GM18907 (cell line): ENCODE measurements at regions not wholly inside any gene's neighbourhood (a gene's known extent, or its start where the extent isn't known, plus 50 kb on each side); places are given as distances from the start of the nearest gene placed in this dataset.

Experiments
- ATAC-seq: cut with Tn5 transposase; IDR thresholded peaks from one replicate; pipeline ENCODE4 v1.9.1; 2021; ENCODE audit warnings: mild to moderate bottlenecking, moderate library complexity; ENCODE audit not compliant: unreplicated experiment

DNA sequence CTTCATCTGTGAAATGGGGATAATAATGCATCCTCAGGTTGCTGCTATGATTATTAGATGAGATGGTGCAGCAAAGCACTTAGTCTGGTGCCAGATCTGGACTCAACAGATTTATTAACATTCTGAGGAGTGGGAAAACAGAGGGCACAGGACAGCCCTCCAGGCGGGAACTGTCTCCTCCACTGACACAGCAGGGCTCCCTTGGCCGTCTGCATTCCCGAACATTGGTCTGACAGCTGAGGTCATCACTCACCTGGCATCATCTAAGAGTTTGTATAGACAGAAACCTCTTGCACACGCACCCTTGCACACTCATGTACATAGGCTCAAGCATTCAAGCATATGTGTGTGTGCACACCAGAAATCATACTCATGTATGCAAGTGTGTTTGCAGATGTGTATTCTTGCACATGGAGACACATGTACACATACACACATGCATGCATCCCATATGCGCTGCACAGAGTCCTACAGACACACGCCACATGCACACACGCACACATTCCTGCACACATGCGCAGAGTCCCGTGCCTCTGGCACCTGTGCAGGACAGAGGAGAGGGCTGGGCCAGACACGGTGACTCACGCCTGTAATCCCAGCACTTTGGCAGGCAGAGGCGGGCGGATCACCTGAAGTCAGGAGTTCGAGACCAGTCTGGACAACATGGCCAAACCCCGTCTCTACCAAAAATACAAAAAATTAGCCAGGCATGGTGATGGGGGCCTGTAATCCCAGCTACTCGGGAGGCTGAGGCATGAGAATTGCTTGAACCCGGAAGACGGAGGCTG, 173.3 kb upstream of the GLI2 start:
- ATAC-seq, result no peak

DNA sequence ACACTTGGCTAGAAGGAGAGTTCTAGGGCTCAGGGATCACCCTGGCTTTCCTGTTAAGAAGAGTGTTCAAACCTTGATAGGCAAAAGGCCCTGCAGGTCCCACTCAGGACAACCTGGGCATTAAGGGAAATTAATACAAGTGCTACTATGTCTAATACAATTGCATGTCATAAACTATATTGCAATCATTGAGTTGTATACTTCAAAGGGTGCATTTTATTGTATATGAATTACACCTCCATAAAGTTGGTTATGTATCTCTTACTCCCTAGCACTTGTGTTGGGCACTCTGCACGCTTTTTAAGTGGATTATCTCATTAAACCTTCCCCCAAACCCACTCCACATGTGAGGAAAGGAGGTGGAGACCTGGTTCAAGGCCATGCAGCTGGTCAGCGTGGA, 172.1 kb upstream of the GLI2 start:
- no peak for ATAC-seq

DNA sequence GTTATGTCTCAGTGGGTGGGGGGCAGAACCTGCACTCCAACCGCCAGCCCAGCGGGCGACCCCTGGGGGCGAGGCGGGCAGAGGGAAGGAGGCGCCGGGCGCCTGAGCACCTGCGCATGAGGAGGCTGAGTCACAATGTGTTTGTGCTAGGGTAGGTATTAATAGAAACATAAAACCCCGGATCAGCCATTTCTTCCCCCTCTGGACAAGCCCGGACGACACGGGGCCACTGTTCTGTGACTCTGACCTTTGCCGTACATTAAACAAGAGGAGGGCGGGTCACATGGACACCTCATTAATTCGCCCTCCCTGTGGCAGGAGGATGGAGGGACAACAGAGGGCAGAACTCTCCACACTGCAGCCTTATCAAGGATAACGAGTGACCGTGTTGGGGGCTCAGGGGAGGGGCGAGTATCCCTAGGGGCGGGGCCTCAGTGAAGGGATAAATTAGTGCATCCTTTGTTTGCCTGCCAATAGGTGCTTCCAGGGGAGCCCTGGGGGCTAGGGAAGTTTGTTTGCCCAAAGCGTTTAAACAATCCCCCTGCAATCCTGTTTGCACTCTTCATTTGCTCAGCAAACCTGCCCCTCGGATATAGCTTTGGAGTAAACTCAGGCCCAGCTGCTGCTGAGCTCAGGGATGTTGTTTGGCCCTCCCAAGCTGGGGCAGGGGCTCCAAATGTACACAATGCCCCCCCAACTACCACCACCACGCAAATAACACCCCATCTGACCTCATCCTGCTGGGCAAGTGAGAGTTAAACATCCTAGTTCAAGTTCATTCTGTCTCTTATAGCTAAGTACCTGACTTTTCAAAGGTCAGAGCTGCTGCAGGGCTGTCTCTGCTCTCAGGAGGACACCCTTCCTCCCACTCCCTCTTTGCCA, 171.2 kb upstream of the GLI2 start:
- no peak for ATAC-seq

DNA sequence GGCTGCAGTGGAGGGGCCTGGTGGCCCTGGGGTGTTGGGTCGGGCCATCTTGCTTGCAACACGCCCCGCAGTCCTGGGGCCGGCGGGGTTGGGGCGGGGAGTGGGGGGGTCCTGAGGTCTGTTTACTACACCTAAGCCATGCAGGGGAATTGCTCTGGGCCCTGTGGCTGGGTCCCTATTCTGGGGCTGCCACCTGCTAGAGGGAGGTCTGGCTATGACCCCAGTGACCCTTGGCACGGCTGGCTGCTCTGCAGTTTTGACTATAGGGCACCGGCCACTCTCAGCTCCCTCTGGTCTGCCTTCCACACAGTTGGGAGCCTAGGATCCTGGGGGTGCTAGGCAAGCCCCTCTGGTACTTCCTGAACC, 170.6 kb upstream of the GLI2 start:
- no peak for ATAC-seq

DNA sequence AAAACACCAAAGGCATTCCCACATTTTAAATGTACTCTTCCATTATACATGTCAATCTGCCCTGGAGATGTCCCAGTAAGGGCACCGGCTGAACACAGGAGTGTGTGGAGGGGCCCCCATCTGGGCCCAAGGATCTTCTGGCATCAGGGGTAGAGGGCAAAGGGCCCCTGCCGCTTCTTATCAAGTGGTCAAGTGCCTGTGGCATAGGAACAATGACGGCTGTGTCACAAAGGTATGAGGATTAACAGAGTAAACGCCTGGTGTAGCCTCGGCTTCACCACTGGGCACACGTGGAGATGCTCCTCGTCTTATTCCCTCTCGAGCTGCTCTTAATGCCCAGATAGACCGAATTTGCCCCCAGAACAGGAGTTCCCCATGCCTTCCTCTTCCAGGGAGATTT, 169.7 kb upstream of the GLI2 start:
- no peak for ATAC-seq

DNA sequence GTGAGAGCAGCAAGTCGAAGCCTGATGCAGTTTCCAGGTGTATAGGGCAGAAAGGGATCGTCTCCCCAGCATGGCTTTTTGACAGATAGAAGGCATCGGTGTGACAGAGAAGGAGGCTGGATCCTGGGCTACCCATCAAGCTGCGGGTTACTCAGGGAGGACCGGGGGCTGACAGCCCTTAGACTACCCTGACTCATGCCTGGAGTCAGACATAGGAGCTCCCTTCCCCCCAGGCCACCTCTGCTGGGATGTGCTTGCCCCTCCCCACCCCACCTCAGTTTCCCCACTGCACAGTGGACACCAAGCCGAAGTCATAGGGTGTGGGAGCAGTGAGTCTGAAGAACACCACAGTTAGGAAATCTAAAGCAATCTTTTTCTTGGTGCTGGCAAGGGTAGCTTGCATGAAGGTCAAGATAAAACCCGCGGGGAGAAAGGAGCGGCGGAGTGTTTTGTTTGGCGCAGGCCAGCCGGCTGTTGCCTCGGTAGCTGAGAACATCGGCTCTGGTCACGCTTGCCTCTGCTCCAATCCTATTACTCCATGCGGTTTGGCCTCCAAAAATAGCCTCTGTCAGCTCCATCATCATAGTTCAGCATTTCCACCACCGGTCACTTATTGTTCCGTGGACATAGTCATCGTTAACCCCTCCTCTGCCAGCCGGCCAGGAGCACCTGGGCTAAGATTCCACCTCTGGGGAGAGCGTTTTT, 169.2 kb upstream of the GLI2 start:
- ATAC-seq, result no peak

DNA sequence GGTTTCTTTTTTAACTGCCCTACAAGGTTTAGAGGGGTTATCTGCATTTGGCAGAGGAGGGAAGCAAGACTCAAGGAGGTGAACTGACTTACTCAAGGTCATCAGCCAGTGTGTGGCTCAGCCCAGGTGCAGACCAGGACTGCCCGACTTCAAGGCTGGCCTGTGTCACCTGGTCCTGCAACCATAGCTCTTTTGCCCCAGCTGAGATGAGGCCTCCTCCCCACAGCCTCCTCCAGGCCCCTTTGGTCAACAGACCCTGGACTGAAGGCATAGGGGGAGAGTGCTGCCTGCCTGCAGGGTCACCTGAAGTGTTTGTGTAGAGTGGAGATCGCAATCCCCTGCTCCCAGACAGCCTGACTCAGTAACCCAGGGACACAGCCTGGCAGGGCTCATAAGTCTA, 168.5 kb upstream of the GLI2 start:
- ATAC-seq, result no peak

DNA sequence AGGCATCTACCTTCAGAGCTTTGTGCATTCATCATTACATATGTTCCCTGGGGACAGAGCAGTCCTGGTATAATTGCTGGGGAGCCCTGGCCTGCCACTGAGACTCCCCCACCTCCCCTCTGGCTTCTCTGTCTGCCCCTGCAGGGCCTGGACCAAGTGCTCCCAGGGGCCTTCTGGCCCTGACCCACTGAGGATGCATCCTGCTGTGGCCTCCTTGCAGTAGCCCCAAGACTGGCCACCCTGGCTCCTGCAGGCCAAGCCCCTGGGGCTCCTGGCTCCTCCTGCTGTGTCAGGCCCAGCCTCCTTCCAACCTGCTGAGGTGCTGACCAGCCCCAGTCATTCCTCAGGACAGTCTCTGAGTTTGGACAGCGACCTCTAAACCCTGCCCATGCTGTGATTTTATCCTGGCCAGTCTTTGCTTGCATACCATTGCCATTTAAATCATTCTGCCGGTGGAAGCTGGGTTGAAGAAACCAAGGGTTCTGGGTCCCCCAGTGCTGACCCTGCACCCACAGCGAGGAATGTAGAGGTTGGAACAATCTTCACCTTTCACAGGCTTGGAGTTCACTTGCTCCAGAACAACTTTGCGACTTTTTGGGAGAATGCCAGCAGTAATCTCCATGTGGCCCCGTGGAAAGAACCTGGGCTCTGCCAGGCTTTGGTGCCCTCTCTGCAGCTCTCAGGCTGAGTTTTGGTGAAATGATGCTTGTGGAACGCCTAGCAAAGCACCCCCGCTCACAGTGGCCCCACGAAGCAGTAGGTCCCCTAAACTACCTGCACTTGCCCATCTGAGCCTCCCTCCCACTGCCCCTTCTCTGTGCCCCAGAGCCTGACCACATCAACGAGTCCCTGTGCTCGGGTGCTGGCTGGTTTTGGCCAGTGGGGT, 167.3 kb upstream of the GLI2 start:
- ATAC-seq, result no peak

DNA sequence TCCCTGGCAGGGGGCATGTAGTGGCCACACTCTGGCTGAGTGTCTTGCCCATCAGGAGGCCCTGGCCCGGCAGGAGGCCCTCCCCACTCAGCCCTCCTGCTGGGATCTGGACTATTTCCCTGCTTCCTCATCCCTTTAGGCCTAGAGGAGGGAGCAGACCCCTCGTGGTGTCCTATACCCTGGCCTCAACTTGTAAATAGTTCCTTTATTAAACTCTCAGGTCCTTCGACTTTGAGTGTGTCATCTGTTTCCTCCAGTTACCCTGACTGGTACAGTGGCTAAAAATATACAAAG, 166.7 kb upstream of the GLI2 start:
- ATAC-seq, result no peak

DNA sequence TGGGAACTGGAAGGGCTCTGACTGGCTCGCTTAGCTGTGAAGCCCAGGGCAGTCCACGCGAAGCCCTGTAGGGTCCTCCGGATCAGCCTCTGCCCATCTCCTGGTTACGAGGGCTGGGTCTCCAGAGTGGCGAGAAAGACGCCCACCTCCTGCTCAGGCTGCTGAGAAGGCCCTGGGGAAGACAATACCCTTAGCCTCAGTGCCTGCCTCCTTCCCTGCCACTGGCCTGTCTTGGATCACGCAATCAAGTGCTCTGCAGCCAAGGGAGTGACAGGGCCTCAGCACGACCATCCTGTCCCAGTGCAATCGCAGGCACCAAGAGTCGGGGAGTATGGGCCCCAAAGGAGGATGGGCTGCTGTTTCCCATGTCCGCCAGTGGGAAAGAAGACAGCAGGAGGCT, 165.7 kb upstream of the GLI2 start:
- no peak for ATAC-seq

DNA sequence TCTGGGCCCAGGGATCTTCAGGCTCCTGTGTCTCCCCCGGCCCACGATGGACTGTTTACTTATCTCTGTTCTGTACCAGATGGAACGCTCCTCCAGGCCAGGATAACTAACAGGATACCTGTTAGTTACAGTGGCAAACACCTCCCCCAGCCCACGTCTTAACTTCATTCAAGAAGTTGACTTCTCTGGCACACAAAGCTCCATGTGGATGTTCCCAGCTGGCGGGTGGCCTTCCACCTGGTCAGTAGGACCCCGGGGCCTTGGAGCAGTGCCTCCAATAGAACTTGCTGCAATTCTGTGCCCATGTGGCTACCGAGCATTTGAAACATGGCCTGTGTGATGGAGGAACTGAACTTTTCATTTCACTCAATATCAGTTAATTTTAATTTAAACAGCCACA, 165.1 kb upstream of the GLI2 start:
- no peak for ATAC-seq

DNA sequence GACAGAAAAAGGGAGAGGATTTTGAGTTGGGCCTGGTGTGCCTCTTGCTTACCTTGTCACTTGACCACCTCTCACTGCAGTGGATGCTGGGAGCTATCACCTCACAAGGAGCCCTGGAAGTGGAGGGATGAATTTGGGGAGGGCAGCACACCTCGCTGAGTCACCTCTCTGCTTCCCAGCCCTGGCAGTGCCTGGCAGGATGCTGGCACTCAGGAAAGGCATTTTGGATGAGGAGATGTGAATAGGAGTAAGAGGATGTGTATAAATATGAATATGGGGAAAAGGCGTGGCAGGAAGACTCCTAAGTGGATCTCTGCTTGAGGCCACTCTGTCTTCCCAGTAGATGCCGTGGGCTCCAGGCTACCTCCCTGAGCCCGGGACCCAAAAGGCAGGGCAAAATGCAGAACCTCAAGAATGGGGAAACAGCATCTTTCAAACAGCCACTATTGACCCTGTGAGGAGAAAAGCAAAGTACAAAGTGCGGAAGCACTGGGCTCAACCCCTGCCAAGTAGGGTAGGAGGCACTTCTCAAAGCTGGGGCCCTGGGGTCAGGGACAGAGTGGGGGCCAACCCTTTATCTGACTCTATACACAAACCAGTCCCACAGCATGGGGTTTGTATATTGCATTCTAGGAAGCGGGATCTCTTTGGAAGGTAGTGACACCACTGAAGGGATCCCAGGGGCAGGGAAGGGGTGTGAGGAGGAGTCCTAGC, 164.5 kb upstream of the GLI2 start:
- ATAC-seq, result no peak

DNA sequence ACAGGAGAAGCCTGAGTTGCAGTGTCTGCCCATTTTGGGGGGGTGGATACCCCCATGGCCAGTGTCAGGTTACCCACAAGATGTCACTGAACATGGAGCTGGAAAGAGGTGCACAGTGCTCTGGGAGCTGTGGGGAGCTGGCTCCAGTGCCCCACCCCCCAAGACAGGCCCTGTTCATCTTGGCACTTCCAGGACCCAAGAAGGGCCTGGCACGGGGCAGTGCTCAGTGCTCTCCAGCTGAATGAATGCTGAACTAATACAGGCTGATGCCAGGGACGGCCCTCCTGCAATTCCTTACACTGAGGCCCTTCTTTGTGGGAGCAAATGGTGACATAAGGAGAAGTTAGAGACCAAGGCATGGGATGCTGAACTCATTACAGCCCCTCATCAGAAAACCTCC, 163.4 kb upstream of the GLI2 start:
- no peak for ATAC-seq

DNA sequence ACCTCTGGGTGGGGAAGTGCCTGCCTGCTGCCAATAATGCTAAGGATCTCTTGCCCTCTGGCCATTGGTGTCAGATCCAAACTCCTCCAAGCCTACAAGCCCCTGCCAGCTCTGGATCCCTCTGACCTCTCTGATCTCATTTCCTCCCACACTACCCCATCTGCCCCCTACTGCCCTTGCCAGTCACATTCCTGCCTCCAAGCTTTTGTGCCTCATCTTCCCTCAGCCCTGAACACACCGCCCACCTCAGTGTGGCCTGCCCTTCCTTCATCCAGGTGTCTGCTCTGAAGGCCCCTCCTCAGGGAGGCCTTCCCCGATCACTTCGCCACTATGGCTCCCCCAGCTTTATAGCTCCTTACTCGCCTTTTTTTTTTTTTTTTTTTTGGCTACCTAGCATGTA, 161.0 kb upstream of the GLI2 start:
- no peak for ATAC-seq

DNA sequence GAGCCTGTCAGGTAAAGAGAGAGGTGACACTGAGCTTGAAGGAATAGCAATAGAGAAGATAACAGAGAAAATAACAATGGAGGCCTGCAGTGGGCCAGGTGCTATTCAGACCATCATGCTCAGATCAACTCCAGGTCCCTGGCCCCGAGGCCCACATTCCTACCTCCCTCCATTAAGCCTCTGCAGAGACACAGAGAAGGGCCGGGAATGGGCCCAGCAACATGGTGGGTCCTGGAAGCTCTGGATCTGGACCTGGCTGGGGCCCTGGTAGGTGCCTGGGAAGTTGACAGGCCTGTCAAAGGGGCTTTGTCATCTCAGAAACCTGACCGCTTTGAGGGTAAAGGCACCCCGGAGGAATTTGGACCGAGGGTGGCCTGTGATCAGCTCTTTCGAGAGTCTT, 159.7 kb upstream of the GLI2 start:
- ATAC-seq, result no peak

DNA sequence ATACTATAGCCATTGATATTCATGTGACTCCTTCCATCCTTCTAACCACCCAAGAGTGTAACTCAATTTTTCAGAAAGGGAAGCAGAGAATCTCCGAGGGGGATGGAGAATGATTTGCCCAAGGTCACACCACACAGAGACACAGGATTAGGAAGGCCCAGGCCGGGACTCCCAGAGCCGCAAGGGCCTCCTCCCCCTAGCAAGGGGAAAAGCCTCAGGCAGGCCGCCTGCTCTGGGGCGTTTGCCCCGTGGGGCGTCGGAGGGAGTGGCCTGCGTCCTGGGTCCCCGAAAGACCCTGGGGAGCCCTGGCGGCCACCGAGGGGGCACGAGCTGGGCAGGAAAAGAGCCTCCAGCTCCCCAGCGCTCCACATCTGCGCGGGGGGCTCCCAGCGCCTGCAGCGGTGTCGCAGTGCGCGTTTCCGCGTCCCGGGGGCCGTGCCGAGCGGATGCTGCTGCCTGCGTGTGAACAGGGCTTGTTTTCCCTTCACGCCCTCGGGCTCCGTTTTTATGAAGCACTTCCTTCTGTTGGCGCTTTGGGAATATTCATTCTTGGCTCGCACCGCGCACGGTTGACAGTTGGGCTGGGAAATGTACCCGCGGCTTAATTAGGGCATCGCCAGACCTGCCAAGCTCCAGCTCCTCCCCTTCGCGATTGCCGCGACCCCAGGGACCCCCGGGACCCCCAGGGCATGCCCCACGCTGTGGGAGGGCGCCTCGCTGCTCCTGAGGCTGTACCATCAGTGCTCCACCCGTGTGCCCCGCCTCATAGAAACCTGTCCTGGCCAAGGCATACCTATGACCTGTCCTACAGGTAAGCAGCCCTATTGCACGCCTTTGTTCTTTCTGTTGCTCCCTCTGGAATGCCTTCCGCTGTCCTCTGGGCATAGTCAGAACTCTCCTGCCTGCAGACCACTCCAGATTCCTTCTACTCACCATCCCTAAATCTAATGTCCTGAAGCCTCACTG, 158.9 kb upstream of the GLI2 start:
- ATAC-seq, result no peak

DNA sequence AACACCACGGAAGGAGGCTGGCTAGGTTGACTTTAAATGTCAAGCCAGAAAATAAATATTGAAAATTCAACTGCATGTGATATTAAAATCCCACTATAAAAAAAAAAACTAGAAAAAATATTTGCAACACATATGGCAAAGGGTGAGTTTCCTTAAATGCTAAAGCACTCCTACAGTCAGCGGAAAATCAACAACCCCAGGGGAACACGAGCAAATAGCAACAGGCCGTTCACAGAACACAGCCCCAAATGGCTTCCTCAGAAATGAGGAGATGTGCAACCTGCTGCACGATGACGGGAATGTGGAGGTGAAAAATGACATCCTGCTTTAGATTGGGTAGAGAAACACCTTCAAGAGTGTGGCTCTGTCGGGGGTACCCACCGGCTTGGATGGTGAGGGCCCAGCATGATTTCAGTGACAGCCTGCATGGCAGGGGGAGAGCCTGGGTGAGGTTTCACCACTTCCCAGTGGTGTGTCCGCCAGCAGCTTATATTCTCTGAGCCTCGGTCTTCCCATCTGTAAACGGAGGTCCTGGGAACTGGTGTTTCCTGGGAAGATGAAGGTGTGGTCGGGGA, 157.9 kb upstream of the GLI2 start:
- ATAC-seq, result no peak

DNA sequence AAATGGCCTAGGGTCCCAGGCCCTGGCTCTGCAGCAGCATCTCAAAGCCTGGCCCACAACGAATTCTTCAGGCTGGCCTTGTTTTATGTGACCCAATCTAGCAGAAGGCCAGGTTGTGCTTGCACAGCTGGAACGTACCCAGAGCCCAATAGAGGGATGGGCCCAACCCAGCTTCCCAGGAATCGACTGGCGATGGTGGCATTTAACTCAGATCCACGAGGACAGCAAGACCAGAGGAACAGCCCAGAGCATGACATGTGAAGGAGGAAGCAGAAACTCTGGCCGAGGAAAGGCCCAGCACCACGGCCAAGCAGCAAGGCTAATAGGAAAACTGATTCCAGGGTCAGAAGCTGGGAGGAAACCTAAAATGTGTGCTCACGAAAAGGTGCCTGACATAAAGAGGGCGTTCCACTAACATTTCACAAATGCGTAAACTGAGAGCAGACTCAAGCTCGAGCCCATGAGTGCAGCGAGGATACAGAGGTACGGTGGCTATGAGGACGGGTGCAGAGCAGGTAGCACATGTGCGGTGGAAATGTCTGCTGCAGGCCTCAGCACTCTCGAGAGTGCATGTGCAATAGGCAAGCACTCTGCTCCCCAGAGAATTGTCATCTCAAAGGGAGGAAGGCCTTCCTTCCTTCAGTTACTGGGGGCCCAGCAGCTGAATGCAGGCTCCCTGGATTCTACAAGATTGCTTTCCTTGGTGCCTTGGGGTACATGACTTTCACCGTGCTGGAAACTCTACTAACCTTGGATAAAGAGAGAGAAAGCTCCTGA, 156.9 kb upstream of the GLI2 start:
- no peak for ATAC-seq
